WI38 (cell line): ENCODE measurements at regions not wholly inside any gene's neighbourhood (a gene's known extent, or its start where the extent isn't known, plus 50 kb on each side); places are given as distances from the start of the nearest gene placed in this dataset.

Experiments used
- H3K4me3 ChIP-seq: 2 replicates; pipeline ENCODE4 v1.5.1; 2011; ENCODE audit warnings: low read depth, mild to moderate bottlenecking, control low read depth, low read length
- TF ChIP-seq, protein P1 (sequence below): IDR thresholded peaks from 2 replicates; pipeline ENCODE4 v1.5.1; 2012; ENCODE audit warnings: low read depth, mild to moderate bottlenecking, control low read depth, low read length

DNA sequence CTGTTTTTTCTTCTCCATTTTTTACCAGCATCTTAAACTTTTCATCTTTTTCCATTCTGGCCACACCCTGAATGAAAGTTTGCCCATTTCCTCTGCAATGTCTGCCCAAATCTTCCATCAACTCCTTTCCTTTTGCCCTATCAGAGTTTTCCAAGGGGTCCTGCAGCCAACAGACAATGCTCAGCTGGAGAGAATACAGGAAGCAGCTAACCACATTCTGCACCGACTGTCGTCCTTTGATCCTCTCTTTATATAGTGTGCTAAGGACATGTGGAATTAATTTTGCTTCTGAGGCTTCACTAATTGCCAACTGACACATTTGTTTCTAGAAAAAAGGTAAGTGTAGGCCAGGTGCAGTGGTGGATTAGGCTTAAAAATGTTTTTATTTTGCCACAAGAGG is 50.5 kb upstream of the DLX2 start:
- H3K4me3 ChIP-seq, result no peak overlapping the region

DNA sequence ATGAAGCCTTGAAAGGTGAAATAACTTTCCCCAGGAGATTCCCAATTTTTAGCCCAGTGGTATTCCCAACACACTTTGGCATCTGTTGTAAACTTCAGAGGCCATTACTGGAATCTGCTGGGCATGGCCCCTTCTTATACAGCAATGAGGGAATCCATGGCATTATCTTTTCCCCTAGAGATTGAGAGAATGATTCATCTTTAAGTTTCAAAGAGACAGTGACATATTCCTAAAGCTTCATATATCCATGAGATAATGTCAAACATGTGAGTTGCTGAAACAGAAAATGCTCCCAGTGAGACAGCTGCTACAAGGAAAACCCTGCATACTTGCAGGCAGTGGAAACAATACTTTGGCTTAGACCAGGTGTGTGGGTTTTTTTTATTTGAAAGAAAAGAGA is 51.1 kb upstream of the DLX2 start:
- H3K4me3 ChIP-seq, result no peak overlapping the region
- TF ChIP-seq, protein P1, sequence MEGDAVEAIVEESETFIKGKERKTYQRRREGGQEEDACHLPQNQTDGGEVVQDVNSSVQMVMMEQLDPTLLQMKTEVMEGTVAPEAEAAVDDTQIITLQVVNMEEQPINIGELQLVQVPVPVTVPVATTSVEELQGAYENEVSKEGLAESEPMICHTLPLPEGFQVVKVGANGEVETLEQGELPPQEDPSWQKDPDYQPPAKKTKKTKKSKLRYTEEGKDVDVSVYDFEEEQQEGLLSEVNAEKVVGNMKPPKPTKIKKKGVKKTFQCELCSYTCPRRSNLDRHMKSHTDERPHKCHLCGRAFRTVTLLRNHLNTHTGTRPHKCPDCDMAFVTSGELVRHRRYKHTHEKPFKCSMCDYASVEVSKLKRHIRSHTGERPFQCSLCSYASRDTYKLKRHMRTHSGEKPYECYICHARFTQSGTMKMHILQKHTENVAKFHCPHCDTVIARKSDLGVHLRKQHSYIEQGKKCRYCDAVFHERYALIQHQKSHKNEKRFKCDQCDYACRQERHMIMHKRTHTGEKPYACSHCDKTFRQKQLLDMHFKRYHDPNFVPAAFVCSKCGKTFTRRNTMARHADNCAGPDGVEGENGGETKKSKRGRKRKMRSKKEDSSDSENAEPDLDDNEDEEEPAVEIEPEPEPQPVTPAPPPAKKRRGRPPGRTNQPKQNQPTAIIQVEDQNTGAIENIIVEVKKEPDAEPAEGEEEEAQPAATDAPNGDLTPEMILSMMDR, result no peak

More for the DNA sequence above, 50.5 kb upstream of the DLX2 start:
- TF ChIP-seq, protein P1, result no peak

DNA sequence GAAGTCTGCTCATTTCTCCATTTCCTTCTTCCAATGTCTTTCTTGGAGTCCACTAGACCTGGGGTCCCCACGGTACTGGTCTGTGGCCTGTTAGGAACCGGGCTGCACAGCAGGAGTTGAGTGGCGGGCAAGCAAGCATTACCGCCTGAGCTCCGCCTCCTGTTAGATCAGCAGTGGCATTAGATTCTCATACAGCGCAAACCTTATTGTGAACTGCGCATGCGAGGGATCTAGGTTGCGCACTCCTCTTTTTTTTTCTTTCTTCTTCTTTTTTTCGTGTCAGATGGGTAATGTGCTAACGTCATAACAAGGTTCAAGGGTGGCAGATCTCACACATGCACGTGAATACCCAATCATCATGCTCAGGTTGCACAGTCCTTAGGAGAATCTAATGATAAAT is 53.1 kb upstream of the DLX2 start:
- TF ChIP-seq, protein P1, result no peak

DNA sequence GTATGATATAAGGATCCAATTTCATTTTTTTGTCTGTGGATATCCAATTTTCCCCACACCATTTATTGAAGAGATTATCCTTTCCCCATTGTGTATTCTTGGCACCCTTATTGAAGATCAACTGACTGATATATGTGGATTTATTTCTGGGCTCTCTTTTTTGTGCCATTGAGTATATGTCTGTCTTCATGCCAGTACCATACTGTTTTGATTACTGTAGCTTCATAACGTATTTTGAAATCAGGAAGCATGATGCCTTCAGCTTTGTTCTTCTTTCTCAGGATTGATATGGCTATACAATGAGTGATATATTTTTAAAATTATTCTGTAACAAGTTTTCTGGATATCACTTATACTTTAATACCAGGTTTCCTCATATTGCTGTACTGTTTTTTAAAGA is 58.1 kb upstream of the DLX2 start:
- no peak overlapping the region for H3K4me3 ChIP-seq
- TF ChIP-seq, protein P1, result no peak

More for the DNA sequence above, 53.1 kb upstream of the DLX2 start:
- H3K4me3 ChIP-seq, result no peak overlapping the region

DNA sequence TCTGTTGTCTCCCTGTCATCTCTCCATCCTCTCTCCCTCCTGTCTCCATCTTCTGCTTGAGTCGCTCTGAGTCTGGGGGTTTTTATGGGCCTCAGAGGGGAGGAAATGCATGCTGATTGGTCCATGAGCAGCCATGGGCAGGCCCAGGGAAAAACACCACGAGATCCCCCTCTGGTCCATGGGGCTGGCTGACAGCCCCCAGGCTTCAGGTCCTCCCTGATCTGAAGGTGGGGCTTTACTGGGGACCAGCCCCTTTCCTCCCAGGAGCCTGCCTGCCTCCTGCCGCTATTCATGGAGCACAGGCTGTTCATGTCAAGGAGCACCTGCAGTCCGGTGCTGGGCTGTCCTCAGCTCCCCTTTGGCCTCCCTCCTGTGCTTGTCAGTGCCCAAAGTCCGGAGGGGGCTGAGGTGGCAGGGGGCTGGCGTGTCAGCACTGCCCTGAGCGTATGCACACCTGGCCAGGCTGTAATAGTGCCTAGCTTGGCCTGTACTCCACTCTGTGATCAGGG is 59.6 kb upstream of the DLX2 start:
- no peak overlapping the region for H3K4me3 ChIP-seq
- TF ChIP-seq, protein P1, result no peak

DNA sequence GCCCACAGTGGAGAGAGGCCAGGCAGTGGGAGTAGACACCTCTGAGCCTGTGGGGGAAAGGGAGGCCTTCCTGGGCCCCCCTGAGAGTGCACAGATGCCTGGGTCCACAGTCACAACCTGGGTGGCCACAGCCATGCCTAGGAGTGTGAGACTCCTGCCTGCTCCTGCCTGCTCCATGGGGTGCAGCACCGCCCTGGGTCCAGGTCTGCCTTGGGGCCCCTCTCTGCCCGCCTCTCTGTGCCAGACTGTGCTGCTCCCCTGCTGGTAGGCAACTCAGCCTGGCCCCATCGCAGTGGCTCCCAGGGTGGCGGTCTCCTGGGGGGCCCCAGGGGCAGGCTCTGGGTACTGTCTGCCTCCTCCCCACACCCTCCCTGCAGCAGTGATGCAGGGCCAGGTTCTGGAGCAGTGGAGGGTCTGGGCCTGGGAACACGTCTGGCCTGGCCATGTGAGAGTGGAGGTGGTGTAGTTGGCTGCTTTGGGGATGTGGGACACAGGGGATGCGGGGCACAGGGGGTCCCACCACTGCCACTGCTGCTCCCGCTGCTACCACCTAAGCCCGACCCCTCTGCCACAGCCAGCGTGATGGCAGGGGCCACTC is 60.1 kb upstream of the DLX2 start:
- TF ChIP-seq, protein P1, result no peak
- no peak overlapping the region for H3K4me3 ChIP-seq

DNA sequence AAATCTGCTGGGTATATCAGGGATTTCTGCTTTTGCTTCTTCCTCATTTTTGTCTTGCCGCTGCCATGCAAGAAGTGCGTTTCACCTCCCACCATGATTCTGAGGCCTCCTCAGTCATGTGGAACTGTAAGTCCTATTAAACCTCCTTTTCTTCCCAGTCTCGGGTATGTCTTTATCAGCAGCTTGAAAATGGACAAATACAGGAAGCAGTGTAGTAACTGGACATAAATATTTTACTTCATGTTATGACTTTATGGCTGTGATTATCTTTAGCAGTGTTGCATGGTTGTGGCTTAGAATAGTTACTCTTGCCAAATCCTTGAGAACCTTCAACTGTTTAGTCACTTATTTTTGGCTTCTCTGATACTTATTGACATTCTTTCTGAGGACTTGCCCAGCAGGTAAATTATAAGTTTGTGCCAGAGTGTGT is 66.2 kb upstream of the DLX2 start:
- TF ChIP-seq, protein P1, result no peak
- H3K4me3 ChIP-seq, result no peak overlapping the region
